ENCODE measurements at regions not wholly inside any gene's neighbourhood (a gene's known extent, or its start where the extent isn't known, plus 50 kb on each side); places are given as distances from the start of the nearest gene placed in this dataset.

GRCh38 chr2:121095257-121096080, 189.5 kb downstream of the TFCP2L1 start:
- DNase-seq (ENCODE audit: low spot score) = peak; percentile 87

- DNase-seq (ENCODE audit: low spot score) = no peak
Measured at GRCh38 chr2:121096611-121097010, 188.4 kb downstream of the TFCP2L1 start.

GRCh38 chr2:121098556-121098955, 186.4 kb downstream of the TFCP2L1 start:
- DNase-seq (ENCODE audit: low spot score) = no peak

GRCh38 chr2:121099329-121100290, 185.4 kb downstream of the TFCP2L1 start:
- DNase-seq (ENCODE audit: low spot score) = peak; percentile 70

DNA sequence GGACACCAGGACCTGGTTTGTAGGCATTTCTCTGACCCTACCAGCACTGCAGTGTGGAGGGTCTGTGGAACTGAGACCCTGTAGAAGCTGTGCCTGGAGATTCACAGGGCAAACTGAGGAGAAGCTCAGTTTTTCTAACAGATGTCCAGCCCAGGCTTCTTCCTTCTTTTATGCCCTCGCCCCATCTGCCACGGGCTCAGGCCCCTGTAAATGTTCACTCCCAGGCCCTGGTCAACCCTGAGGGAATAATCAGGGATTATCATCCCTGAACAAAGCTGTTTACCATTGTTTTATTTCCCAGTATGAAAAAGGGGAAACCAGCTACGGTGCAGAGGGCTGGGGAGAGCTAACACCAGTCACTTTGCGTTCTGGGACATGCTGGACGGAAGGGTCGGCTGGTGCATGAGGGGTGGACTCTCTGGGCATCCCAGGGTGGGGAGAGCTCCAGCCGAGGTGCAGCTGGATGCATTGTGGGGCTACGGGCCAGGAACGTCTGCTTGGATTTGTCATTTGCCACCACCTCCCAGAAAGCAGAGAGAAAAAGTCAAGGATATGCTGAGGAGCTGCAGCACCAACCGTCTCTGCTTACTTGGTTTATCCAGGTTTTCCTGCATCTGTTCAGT, 183.8 kb downstream of the TFCP2L1 start:
- DNase-seq (ENCODE audit: low spot score) = no peak

DNA sequence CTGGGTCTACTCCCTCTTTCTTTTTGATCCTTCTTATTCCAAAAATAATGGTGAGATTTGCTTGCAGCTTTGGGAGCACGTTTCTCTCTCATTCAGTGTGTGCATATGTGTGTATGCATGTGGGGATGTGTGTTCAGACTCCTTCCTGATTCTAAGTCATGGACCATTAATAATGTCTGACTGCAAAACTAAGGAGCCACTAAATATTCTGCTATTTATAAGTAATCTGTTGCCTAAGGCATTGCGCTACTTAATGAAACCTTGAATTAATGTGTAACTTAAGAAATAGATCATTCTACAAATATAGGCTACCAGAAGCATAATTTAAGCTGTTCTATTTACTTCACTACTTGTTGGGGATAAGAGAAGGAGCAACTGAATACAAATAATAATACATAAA, 182.1 kb downstream of the TFCP2L1 start:
- DNase-seq (ENCODE audit: low spot score) = no peak

GRCh38 chr2:121103960-121104359, 181.0 kb downstream of the TFCP2L1 start:
- DNase-seq (ENCODE audit: low spot score) = no peak

DNA sequence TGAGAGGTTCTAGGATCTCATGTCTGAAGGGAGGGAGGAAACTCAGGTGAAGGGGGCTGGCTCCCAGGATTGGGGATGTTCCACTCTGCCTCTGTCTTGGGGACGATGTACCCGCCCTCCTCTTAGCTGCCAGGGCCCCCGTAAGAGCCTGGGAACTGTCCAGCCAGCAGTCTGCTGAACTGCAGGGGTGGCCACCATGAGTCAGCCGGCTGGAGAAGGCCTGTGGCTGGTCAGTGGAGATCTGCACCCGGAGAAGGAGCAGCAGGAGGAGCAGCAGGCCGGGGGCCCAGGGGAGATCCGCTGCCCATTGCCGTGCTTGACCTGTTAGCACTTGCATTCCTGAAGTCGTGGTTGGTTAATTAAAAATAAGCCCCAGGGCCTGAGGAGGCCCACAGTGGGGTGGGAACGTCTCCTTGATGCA, 180.3 kb downstream of the TFCP2L1 start:
- DNase-seq (ENCODE audit: low spot score) = peak; percentile 70

- no peak for DNase-seq (ENCODE audit: low spot score)
Measured at GRCh38 chr2:121110924-121111323, 174.1 kb downstream of the TFCP2L1 start.

- DNase-seq (ENCODE audit: low spot score) = no peak
Measured at GRCh38 chr2:121118951-121119350, 166.1 kb downstream of the TFCP2L1 start.

DNA sequence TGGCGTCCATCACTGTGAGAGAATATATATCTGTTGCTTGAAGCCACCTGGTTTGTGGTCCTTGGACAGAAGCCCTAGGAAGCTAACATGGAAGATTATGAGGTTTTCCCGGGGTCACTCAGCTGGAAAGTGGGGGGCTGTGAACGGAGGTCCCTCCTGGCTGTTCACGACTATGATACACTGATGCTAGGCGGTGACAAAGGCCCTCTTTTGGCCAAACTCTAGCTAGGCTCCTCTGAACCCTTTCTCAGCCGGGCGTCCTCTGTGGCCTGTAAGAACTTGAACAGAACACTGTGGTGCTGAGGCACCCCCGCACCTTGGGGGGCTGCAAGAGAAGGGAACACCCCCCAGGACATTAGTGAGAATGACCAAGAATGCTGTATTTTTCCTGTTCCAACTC, 164.6 kb downstream of the TFCP2L1 start:
- DNase-seq (ENCODE audit: low spot score) = no peak

DNA sequence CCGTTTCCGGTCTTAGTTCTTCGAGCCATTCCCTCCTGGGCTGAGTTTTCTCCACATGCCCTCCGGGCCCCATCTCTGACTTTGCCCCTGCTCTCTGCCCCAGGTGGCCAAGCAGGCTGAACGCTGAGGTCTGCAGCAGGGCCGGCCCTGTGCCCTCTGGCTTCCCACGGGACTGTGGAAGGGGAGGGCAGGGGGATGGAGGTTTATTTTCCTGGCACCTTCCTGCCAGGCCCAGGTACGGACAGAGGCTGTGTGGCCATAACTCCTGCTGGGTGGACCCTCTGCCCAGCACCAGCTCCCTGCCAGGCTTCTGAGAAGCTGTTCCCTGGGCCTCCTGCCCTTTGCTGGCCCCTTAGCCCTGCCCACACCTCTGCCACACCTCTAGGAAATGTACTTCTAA, 164.0 kb downstream of the TFCP2L1 start:
- no peak for DNase-seq (ENCODE audit: low spot score)

DNA sequence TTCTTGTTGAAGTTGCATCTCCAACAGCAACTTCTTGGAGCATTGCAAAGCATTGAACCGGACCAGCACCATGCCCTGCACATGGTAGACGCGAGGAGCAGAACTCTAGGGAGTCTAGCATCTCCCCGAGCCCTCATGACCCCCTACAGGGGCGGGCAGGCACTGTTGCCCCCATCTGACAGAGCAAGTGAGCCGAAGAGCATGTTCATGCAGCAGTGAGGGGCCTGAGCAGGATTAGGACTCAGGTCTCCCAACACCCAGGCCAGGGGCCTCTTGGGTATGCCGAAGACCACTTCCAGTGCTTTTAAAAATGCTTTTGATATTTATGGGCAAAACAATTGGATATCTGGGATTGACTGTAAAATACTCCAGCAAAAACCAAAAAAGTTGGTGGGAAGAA, 163.3 kb downstream of the TFCP2L1 start:
- DNase-seq (ENCODE audit: low spot score) = no peak

DNA sequence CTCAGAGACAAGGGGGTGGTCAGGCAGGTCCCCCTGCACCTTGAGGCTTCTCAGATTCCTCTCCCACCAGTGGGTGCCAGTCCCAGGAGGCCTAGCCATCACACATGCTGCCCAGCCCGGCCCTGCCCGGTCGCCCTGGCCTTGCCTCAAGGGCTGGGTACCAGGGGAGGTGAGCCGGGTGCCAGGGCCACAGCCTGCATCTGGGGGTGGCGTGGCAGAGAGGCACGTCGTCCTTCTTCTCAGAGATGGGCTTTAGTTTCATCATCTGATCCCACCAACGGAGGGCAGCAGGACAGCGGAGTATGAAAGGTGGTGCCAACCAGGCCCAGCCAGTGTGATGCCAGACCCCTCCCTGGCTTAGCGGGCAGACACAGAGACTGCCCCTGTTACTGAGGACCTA, 161.7 kb downstream of the TFCP2L1 start:
- DNase-seq (ENCODE audit: low spot score) = no peak

DNA sequence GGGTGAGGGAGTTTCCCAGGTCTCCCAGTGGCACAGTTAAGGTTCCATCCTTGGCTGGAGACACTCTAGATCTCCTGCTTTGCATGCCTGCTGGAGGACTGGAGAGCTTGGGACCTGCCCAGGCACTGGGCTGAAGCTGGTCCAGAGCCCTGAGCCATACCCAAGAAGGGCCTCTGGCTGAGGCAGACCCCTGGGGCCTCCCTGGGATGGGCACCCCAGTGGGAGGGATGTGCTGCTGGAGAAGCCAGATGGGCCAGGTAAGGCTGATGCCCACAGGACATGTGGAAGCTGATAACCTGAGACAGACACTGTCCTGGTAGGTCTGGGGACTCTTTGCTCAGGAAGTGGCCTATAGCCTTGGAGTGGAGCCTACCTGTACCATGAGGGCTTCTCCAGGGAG, 160.7 kb downstream of the TFCP2L1 start:
- DNase-seq (ENCODE audit: low spot score) = no peak

DNA sequence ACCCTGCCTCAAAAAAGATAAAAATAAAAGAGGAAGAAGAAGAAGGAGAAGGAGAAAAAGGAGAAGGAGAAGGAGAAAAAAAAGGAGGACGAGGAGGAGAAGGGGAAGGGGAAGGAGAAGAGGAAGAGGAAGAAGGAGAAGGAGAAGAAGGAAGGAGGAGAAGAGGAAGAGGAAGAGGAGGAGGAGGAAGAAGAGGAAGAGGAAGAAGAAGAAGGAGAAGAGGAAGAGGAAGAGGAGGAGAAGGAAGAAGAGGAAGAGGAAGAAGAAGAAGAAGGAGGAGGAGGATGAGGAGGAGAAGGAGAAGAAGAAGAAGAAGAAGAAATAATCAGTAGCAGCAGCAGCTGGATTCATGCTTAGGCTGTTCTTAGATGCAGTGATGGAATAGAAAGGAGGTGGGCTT, 159.7 kb downstream of the TFCP2L1 start:
- DNase-seq (ENCODE audit: low spot score) = no peak

- DNase-seq (ENCODE audit: low spot score) = peak; percentile 69
Measured at GRCh38 chr2:121128741-121129659, 156.0 kb downstream of the TFCP2L1 start.

DNA sequence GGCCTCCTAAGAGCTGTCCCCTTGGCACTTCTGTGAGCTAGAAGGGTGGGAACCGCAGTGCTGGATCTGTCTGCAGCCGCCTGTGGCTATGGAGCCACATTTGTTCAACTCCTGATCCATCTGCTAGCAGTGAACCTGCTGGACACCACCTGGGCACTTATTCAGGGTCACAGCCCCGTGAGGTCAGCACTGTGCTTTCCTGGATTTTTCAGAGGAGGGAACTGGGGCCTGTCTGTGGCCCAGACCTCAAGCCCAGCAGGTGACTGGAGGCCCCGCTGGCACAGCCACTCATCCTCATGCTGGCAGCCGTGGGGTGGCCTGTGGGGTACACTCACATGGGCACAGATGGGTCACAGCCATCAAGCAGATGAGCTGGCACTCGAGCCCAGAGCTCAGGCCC, 155.3 kb downstream of the TFCP2L1 start:
- no peak for DNase-seq (ENCODE audit: low spot score)

GRCh38 chr2:121130301-121130850, 154.6 kb downstream of the TFCP2L1 start:
- DNase-seq (ENCODE audit: low spot score) = no peak

GRCh38 chr2:121131375-121131774, 153.6 kb downstream of the TFCP2L1 start:
- no peak for DNase-seq (ENCODE audit: low spot score)
